Heart right ventricle (tissue), 16 donors: ENCODE measurements at regions not wholly inside any gene's neighbourhood (a gene's known extent, or its start where the extent isn't known, plus 50 kb on each side); places are given as distances from the start of the nearest gene placed in this dataset.

Experiments
- ATAC-seq, 8 donors: fragments of 200-7000 bp; cut with Tn5 transposase; one replicate each; pipeline ENCODE4 v1.9.1; 2020; ENCODE audit warnings: mild to moderate bottlenecking in 8 of 8, moderate library complexity in 8 of 8, moderate number of reproducible peaks in 1 of 8
- DNase-seq, 2 donors: peaks; one replicate each; pipeline ENCODE4 v3.0.0-alpha.2; 2020
- H3K27ac ChIP-seq, 10 donors: fragments of 200-600 bp; sonication (generic) in 2 of 10; one replicate each; pipeline versions ENCODE4 v1.5.0 to v1.8.0; 2020 to 2022; ENCODE audit warnings: mild to moderate bottlenecking in 3 of 10
- H3K27me3 ChIP-seq, 7 donors: fragments of 200-600 bp; one replicate each; pipeline ENCODE4 v1.8.0; 2021 to 2022; ENCODE audit warnings: mild to moderate bottlenecking in 2 of 7
- H3K36me3 ChIP-seq, 9 donors: fragments of 200-600 bp; sonication (generic) in 1 of 9; one replicate each; pipeline versions ENCODE4 v1.5.0 to v1.8.0; 2020 to 2022; ENCODE audit warnings: mild to moderate bottlenecking in 2 of 9
- H3K4me1 ChIP-seq, 9 donors: fragments of 200-600 bp; sonication (generic) in 1 of 9; one replicate each; pipeline versions ENCODE4 v1.5.0 to v1.8.0; 2020 to 2022; ENCODE audit warnings: mild to moderate bottlenecking in 4 of 9
- H3K4me3 ChIP-seq, 10 donors: fragments of 200-600 bp; sonication (generic) in 2 of 10; one replicate each; pipeline versions ENCODE4 v1.5.0 to v1.8.0; 2020 to 2022; ENCODE audit warnings: mild to moderate bottlenecking in 7 of 10, moderate library complexity in 2 of 10
- H3K9me3 ChIP-seq, 11 donors: fragments of 200-600 bp in 10 of 11; sonication (generic) in 2 of 11; one replicate each; pipeline versions ENCODE4 v1.5.0 to v1.8.0; 2013 to 2022; ENCODE audit warnings: mild to moderate bottlenecking in 2 of 11, control low read depth in 1 of 11, moderate library complexity in 1 of 11
- WGBS, 2 donors: extraction: QIAGEN DNeasy Blood & Tissue Kit; methylation state at CpG; one replicate each; pipeline ENCODE4 v1.1.7; 2013; ENCODE audit warnings: inconsistent platforms in 1 of 2; 5-methylcytosine and 5-hydroxymethylcytosine counted together
- intact Hi-C, 10 donors: fragments of 100-400 bp; cut with DNase I; formaldehyde crosslinking; loops; one replicate each; pipeline versions ENCODE4 v1.11.1 to v1.14.2; 2022
- TF ChIP-seq, protein P1 (sequence below), 9 donors: fragments of 200-600 bp; sonication (generic) in 2 of 9; IDR thresholded peaks; one replicate each; pipeline versions ENCODE4 v1.5.0 to v1.8.0; 2021 to 2022; ENCODE audit warnings: antibody characterized with exemption in 9 of 9, mild to moderate bottlenecking in 5 of 9, moderate library complexity in 1 of 9
- donor health status: Arrhythmogenic right ventricular cardiomyopathy.
- donor health status: ischemic (EF 13 %, LVEDD 7.1; RV severe dilation, severe dysfunction).
- donor health status: healthy with polysubstance abuse.
- donor health status: DM: no; HTN: yes; CAD: no.
- donor health status: DM: no; HTN: no; CAD: no.
- donor health status: ischemic (EF 25% LVEDD 6.9; RV normal size, moderate dysfunction).
- donor health status: ischemic (EF 25% LVEDD 5.7; RV mildly dilated, moderate dysfunction).
- donor health status: healthy.
- donor health status: DM: yes; HTN: yes; CAD: no.
- donor health status: Ischemic cardiomyopathy.
- donor health status: ischemic (EF 35%, LVEDD 5.7; RV mildly dilated, moderate dysfunction).
- donor health status: nonischemic (EF 11% LVEDD 7.7; RV severe dilation, severe dysfunction).
- donor health status: DM: yes; HTN: yes; CAD: no.
- donor health status: PGD.
- donor health status: ischemic (EF 29% LVEDD 5.4; RV normal size, mild dysfunction).
- donor health status: nonischemic (EF 23%, LVEDD 6.1; RV moderate dilation, normal function).

DNA sequence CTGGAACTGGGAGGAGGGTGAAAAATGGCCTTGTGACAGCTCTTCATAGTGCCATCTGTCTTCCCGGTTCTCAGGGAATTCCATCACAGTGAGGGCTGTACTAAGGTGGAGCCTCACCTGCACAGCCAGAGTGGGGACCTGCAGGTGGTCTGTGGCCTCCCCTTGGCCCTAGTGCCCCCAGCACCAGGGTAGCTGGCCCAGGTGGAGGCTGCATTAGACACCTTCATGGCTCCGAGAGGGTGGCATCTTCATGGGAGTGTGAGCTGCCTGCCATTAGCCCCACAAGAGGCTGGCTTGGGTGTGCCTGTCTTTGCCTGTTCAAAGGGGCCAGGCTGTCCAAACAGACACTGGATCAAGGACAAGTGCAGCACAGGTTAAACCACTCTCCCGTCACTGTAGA, 95.5 kb upstream of the PRR23E start:
- intact Hi-C loops, result no loop called here
- DNase-seq (no peak), ATAC-seq (no peak)
- Histone ChIP-seq H3K4me3 (no peak overlapping the region), H3K27me3 (peaks cover 0 to 9% (median 0%) of the 10 kb centered on the region in 7 donors), H3K4me1 (no peaks in the 10 kb centered on the region), H3K36me3 (no peaks in the 10 kb centered on the region), H3K9me3 (peaks cover 0 to 9% (median 0%) of the 10 kb centered on the region in 11 donors), H3K27ac (no peak overlapping the region)
- 78 to 82% methylated on average over 3 of the region's 3 CpGs for WGBS, 2 donors
- TF ChIP-seq, protein P1, sequence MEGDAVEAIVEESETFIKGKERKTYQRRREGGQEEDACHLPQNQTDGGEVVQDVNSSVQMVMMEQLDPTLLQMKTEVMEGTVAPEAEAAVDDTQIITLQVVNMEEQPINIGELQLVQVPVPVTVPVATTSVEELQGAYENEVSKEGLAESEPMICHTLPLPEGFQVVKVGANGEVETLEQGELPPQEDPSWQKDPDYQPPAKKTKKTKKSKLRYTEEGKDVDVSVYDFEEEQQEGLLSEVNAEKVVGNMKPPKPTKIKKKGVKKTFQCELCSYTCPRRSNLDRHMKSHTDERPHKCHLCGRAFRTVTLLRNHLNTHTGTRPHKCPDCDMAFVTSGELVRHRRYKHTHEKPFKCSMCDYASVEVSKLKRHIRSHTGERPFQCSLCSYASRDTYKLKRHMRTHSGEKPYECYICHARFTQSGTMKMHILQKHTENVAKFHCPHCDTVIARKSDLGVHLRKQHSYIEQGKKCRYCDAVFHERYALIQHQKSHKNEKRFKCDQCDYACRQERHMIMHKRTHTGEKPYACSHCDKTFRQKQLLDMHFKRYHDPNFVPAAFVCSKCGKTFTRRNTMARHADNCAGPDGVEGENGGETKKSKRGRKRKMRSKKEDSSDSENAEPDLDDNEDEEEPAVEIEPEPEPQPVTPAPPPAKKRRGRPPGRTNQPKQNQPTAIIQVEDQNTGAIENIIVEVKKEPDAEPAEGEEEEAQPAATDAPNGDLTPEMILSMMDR (IDR thresholded peaks at IDR 0.05), result no peak

DNA sequence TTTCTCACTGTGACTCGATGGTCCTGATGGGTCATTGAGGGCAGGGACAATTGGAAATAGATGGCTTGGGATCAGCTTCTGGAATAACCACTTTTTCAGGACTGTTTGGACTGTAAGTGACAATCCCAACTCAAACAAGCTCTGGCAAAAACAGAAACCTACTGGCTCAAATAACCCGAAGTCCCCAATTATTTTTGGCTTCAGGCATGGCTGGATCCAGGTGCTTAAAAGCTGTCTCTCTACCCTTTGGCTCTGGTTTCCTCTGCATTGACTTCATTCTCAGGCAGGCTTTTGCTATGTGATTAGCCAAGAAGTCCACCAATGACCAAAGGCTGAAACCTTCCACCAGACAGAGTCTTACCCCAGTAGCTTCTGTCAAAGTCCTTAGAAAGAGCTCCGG, 92.9 kb upstream of the PRR23E start:
- H3K36me3 ChIP-seq, result no peaks in the 10 kb centered on the region
- H3K27ac ChIP-seq, result no peak overlapping the region
- H3K27me3 ChIP-seq, result peaks cover 0 to 19% (median 0%) of the 10 kb centered on the region in 7 donors
- H3K4me3 ChIP-seq, result no peak overlapping the region
- intact Hi-C loops, result no loop called here
- no peaks in the 10 kb centered on the region for H3K4me1 ChIP-seq
- no peak for ATAC-seq
- peaks cover 0 to 9% (median 0%) of the 10 kb centered on the region in 11 donors for H3K9me3 ChIP-seq
- TF ChIP-seq, protein P1 (IDR thresholded peaks at IDR 0.05), result no peak
- WGBS, 2 donors, result 79 to 82% methylated on average over 3 of the region's 3 CpGs
- DNase-seq, result no peak

DNA sequence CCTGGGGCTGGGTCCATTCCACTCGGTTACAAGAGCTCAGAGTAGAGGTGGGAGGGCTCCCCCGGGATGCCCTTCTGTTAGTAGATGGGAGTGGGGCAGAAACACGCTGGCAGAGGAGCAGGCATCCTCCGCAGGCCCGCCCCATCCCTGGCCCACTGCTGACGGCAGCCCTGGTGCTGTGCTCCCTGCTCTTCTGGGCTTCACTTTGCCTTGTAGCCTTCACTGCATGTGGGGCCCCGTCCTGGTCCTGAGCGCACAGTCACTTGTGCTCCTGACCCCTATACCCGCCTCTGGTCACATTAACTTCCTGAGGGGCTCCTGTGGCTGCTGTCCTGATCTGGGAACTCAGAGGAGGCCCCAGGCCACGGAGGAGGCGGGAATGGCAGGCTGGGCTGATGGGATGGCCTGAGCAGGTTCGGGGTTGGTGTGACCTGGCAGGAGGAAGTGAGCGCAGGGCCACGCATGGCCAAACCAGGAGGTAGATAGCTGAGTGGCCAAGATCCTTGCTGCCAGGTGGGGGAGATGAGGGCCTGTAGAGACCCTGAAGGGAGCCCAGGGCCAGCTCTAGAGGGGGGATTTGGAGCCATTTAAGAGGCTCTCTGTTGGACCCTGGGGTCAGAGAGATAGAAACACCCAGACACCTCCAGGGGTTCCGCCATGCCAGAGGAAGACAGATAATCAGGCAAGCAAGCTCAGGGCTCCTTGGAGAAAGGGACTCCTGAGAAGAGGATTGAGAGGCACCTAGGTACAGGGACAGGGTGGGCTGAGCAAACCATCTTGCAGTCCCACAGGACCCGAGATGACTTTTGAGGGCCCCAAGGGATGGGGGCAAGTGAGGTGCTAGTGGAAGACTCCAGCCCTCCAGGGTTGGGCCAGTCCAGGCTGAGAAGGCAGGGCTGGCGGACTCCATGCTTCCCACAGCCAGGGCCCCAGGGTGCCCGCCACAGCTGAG, 92.2 kb upstream of the PRR23E start:
- H3K4me3 ChIP-seq, result no peak overlapping the region
- TF ChIP-seq, protein P1 (IDR thresholded peaks at IDR 0.05), result no peak
- H3K36me3 ChIP-seq, result no peaks in the 10 kb centered on the region
- H3K9me3 ChIP-seq, result peaks cover 0 to 2% (median 0%) of the 10 kb centered on the region in 11 donors
- intact Hi-C loops, result no loop called here
- DNase-seq (no peak), ATAC-seq (no peak)
- peaks cover 0 to 19% (median 0%) of the 10 kb centered on the region in 7 donors for H3K27me3 ChIP-seq
- WGBS, 2 donors, result 67 to 73% methylated on average over 18 of the region's 18 CpGs
- no peaks in the 10 kb centered on the region for H3K4me1 ChIP-seq
- H3K27ac ChIP-seq, result no peak overlapping the region

DNA sequence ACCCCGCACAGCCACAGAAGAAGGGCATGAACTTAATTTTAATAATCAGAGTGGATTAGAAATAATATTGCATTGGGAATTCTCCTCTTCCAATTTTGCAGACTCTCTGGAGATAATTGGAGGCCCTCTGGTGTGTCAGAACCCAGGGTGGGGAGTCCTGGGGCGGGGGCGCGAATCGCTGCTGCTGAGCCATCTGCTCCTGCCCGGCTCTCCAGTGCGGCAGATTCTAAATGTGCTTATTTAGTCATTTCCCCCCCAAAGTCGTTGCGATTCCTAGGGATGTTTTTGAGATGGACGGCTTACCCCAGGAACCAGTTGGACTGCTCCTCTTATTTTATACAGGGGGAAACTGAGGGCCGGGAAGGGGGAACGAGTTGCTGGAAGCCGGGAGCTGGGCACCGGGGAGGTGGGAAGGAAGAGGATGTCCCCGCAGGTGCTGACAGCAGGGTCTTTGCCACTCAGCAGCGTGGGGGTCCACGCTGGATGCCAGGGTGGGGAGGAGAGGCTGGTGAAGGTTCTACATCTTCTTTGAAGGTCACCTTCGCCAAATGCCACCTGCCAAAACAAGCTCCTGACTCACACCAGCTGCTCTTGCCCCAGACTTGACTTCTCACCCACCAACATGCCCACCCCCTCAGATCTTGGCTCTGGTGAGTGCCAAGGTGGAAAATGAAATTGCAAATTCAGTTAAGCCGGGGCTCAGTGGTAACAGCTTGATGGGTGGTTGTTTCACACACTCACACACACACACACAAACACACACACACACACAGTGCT, 91.3 kb upstream of the PRR23E start:
- Histone ChIP-seq H3K27me3 (peaks cover 0 to 19% (median 0%) of the 10 kb centered on the region in 7 donors), H3K9me3 (no peaks in the 10 kb centered on the region), H3K4me3 (no peak overlapping the region), H3K36me3 (no peaks in the 10 kb centered on the region), H3K27ac (no peak overlapping the region), H3K4me1 (no peaks in the 10 kb centered on the region)
- DNase-seq (no peak), ATAC-seq (no peak)
- intact Hi-C loops, result no loop called here
- 86 to 88% methylated on average over 19 of the region's 19 CpGs for WGBS, 2 donors
- TF ChIP-seq, protein P1 (IDR thresholded peaks at IDR 0.05), result no peak
